ENCODE measurements at regions not wholly inside any gene's neighbourhood (a gene's known extent, or its start where the extent isn't known, plus 50 kb on each side); places are given as distances from the start of the nearest gene placed in this dataset.

DNA sequence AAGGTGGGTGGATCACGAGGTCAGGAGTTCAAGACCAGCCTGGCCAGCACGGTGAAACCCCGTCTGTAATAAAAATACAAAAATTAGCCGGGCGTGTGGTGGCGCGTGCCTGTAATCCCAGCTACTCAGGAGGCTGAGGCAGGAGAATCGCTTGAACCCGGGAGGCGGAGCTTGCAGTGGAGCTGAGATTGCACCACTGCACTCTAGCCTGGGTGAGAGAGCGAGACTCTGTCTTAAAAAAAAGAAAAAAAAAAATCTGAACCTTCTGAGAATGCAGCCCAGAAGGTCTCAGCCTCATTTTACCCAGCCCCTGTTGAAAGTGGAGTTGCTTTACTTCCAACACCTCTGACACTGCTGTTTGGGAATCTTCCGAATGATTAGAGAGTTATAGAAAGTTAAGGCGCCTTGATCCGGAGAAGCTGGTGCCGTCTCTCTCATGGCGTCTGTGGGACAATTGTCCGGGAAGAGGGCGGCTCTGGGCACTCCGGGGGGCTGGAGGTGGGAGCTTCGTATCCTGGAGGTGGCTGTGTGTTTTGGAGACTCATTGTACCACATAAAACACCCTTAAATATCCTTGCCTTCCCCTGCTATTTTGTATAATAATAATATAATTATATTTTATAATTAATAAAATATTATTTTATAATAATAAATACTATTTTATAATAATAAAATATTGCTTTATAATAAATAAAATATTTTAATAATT is 92.7 kb upstream of the PPP2R3B start:
- DNase-seq (ENCODE audit: low read depth, low spot score), result no peak
- no peaks in the 10 kb centered on the region for H3K36me3 ChIP-seq (ENCODE audit: control insufficient read depth in 1 of 2, insufficient read depth in 2 of 2, low read length in 2 of 2)
- H3K27ac ChIP-seq (ENCODE audit: low read depth, low read length), result no peak overlapping the region
- ChIA-PET CTCF (no interaction called here), RAD21 (ENCODE audit: low non-redundant PET in 1 of 2, low total read pairs in 2 of 2, uncharacterized antibody in 2 of 2, unreplicated experiment in 2 of 2) (no interaction called here), POLR2A (no interaction called here)
- peaks cover 0 to 10% of the 10 kb centered on the region in 2 experiments; a peak in 2 of 4 replicates for H3K4me1 ChIP-seq (ENCODE audit: control insufficient read depth in 1 of 2, insufficient read depth in 2 of 2, low read length in 2 of 2)
- no peak overlapping the region for H3K4me2 ChIP-seq (ENCODE audit: low read length)
- H3K9me2 ChIP-seq (ENCODE audit: insufficient read depth), result no peaks in the 10 kb centered on the region
- no peaks in the 10 kb centered on the region for H4K20me1 ChIP-seq (ENCODE audit: insufficient read depth)
- no peak overlapping the region for H3K4me3 ChIP-seq (replicated peaks in 1 of 2; ENCODE audit: low read depth in 1 of 2, low read length in 2 of 2)
- no peaks in the 10 kb centered on the region for H3K9me3 ChIP-seq (ENCODE audit: control insufficient read depth in 1 of 2, insufficient read depth in 1 of 2, low read depth in 1 of 2, low read length in 2 of 2)
- H3K79me2 ChIP-seq (ENCODE audit: insufficient read depth, low read length), result no peaks in the 10 kb centered on the region
- intact Hi-C loops (cut with micrococcal nuclease), result no loop called here
- TF ChIP-seq SIN3A (IDR thresholded peaks at IDR 0.05; ENCODE audit: low read depth), result no peak
- no peak for TF ChIP-seq TCF7L2 (IDR thresholded peaks at IDR 0.05; ENCODE audit: borderline replicate concordance, extremely low read depth, insufficient read depth, insufficient read length)
- no peak for TF ChIP-seq ELF1 (IDR thresholded peaks at IDR 0.05; ENCODE audit: borderline replicate concordance, low read depth)
- TF ChIP-seq EGR1 (IDR thresholded peaks at IDR 0.05; ENCODE audit: low read depth), result no peak
- TF ChIP-seq SRF (IDR thresholded peaks at IDR 0.05; ENCODE audit: low read depth), result no peak
- no peak for TF ChIP-seq YY1 (IDR thresholded peaks at IDR 0.05; ENCODE audit: extremely low read depth, insufficient replicate concordance, low read depth, low read length)
- no peak for TF ChIP-seq RAD21 (IDR thresholded peaks at IDR 0.05; ENCODE audit: low read depth)
- TF ChIP-seq EZH2 (IDR thresholded peaks at IDR 0.05), result no peak
- TF ChIP-seq, protein P1, sequence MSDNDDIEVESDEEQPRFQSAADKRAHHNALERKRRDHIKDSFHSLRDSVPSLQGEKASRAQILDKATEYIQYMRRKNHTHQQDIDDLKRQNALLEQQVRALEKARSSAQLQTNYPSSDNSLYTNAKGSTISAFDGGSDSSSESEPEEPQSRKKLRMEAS (IDR thresholded peaks at IDR 0.05), result no peak
- no peak for TF ChIP-seq CEBPB (IDR thresholded peaks at IDR 0.05; ENCODE audit: low read depth)
- no peak for TF ChIP-seq CBX3 (IDR thresholded peaks at IDR 0.05; ENCODE audit: low read depth)
- TF ChIP-seq ZFX (IDR thresholded peaks at IDR 0.05), result no peak
- no peak for TF ChIP-seq JUND (IDR thresholded peaks at IDR 0.05)
- no peak for TF ChIP-seq POLR2A (IDR thresholded peaks at IDR 0.05; ENCODE audit: borderline replicate concordance, extremely low read depth, insufficient read depth, insufficient read length)
- TF ChIP-seq ZNF274 (IDR thresholded peaks at IDR 0.05; ENCODE audit: low read depth, low read length), result no peak
- no peak for TF ChIP-seq SP1 (IDR thresholded peaks at IDR 0.05; ENCODE audit: low read depth)
- TF ChIP-seq EZH2phosphoT487 (IDR thresholded peaks at IDR 0.05; ENCODE audit: borderline replicate concordance), result no peak
- ATAC-seq, result no peak
- H3K9ac ChIP-seq (ENCODE audit: low read length), result no peak overlapping the region
- H2AFZ ChIP-seq (ENCODE audit: low read depth, low read length, poor library complexity, severe bottlenecking), result no peak overlapping the region
- no peaks in the 10 kb centered on the region for H3K27me3 ChIP-seq (ENCODE audit: insufficient read depth, low read length)
- no TSS peak for BruUV-seq (replicated peaks)
